HUES64 (cell line): ENCODE measurements at regions not wholly inside any gene's neighbourhood (a gene's known extent, or its start where the extent isn't known, plus 50 kb on each side); places are given as distances from the start of the nearest gene placed in this dataset.
A peak's percentile ranks its signal among the peaks of the same experiment; 100 is the strongest.

Source experiments
- H3K27ac ChIP-seq: 2 replicates; pipeline ENCODE4 v1.7.0; 2013; ENCODE audit warnings: low read depth, low read length, inconsistent platforms
- H3K27me3 ChIP-seq: 2 replicates; pipeline ENCODE4 v1.6.1; 2013; ENCODE audit warnings: mild to moderate bottlenecking, low read length; ENCODE audit not compliant: insufficient read depth
- H3K36me3 ChIP-seq: 2 replicates; pipeline ENCODE4 v1.6.1; 2013; ENCODE audit warnings: mild to moderate bottlenecking, low read length; ENCODE audit not compliant: insufficient read depth
- H3K4me1 ChIP-seq: 2 replicates; pipeline ENCODE4 v1.6.1; 2013; ENCODE audit warnings: mild to moderate bottlenecking, low read length, moderate library complexity; ENCODE audit not compliant: insufficient read depth
- H3K4me3 ChIP-seq: 2 replicates; pipeline ENCODE4 v1.5.1; 2013; ENCODE audit warnings: mild to moderate bottlenecking, low read length, moderate library complexity
- H3K9ac ChIP-seq: 2 replicates; pipeline ENCODE4 v1.6.1; 2013; ENCODE audit warnings: mild to moderate bottlenecking, low read depth, low read length
- H3K9me3 ChIP-seq: 2 replicates; pipeline ENCODE4 v1.6.1; 2013; ENCODE audit warnings: low read depth, low read length; ENCODE audit not compliant: insufficient read depth
- WGBS: fragments of 150-250, 120-280 bp; methylation state at CpG from one replicate; pipeline ENCODE4 v1.1.7; 2013; ENCODE audit warnings: missing lambda C conversion rate; 5-methylcytosine and 5-hydroxymethylcytosine counted together

DNA sequence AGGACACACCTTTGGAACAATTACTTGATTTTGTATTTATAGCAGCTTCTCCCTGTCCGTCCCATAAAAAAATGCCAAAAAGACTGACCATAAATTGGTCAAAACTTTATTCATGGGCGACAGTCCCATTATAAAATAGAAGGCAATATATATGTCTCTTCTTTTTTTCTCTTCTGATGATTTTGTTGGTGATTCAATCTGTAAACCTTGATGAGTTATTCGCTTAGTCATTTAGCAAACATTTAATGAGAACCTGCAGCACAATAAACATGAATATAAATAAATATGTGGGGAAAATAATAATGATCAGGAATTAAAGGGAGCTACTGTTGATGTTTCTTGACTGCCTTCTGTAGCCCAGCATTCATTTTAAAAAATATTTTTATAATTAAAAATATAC is 356.4 kb upstream of the ACTBL2 start:
- Histone ChIP-seq H3K27me3 (no peaks in the 10 kb centered on the region), H3K9me3 (0 out of 2 replicates have a peak, but pooled peaks cover 3% of the 10 kb centered on the region), H3K9ac (no peak overlapping the region), H3K27ac (no peak overlapping the region), H3K36me3 (no peaks in the 10 kb centered on the region), H3K4me1 (peaks cover 38% of the 10 kb centered on the region), H3K4me3 (no peak overlapping the region)
- WGBS: 92% methylated on average over 1 of the region's 3 CpGs

DNA sequence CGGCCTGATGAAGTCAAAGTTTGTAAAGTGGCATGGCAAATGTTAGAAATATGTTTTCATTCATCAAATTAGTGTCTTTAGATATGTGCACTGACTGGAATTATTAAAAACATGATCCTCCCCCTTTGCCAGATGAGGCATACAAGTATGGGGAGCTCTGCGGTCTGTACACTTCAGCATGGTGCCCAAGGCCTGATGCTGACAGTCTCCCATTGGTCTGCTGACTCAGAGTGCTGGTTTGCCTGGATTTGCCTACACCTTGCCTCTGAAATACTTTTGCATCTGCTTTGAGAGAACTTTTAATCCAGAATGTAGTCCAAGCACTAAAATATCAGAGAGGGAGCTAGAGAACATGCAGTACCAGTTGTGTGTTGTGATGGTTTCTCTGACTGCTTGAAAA is 354.3 kb upstream of the ACTBL2 start:
- Histone ChIP-seq H3K4me3 (no peak overlapping the region), H3K36me3 (no peaks in the 10 kb centered on the region), H3K9ac (no peak overlapping the region), H3K4me1 (peaks cover 28% of the 10 kb centered on the region), H3K27ac (no peak overlapping the region; the same call in 1 of the 2 replicates), H3K9me3 (0 out of 2 replicates have a peak, but pooled peaks cover 3% of the 10 kb centered on the region), H3K27me3 (no peaks in the 10 kb centered on the region)
- 93% methylated on average over 2 of the region's 2 CpGs for WGBS

GRCh38 chr5:57836331-57836730 is 353.7 kb upstream of the ACTBL2 start:
- WGBS: 96% methylated on average over 2 of the region's 2 CpGs
- Histone ChIP-seq H3K27ac (no peak overlapping the region), H3K27me3 (no peaks in the 10 kb centered on the region), H3K4me3 (no peak overlapping the region), H3K4me1 (peaks cover 23% of the 10 kb centered on the region), H3K9me3 (0 out of 2 replicates have a peak, but pooled peaks cover 3% of the 10 kb centered on the region), H3K36me3 (no peaks in the 10 kb centered on the region), H3K9ac (no peak overlapping the region)

GRCh38 chr5:57834829-57835608 is 352.4 kb upstream of the ACTBL2 start:
- H3K4me3 ChIP-seq: no peak overlapping the region
- peak overlapping the region; percentile 26; the same call in 1 of the 2 replicates for H3K9ac ChIP-seq
- WGBS: 59% methylated on average over 6 of the region's 6 CpGs
- no peaks in the 10 kb centered on the region for H3K36me3 ChIP-seq
- H3K4me1 ChIP-seq: peaks cover 17% of the 10 kb centered on the region
- H3K27ac ChIP-seq: peak overlapping the region; percentile 69
- no peaks in the 10 kb centered on the region for H3K27me3 ChIP-seq
- H3K9me3 ChIP-seq: 0 out of 2 replicates have a peak, but pooled peaks cover 3% of the 10 kb centered on the region

GRCh38 chr5:57833489-57833888 is 350.9 kb upstream of the ACTBL2 start:
- Histone ChIP-seq H3K36me3 (no peaks in the 10 kb centered on the region), H3K9me3 (0 out of 2 replicates have a peak, but pooled peaks cover 3% of the 10 kb centered on the region), H3K4me3 (no peak overlapping the region), H3K27ac (no peak overlapping the region), H3K4me1 (peaks cover 17% of the 10 kb centered on the region), H3K27me3 (no peaks in the 10 kb centered on the region), H3K9ac (no peak overlapping the region)
- WGBS: 97% methylated on average over 4 of the region's 4 CpGs

- H3K9ac ChIP-seq: no peak overlapping the region
- H3K27me3 ChIP-seq: no peaks in the 10 kb centered on the region
- 96% methylated on average over 2 of the region's 2 CpGs for whole genome bisulfite sequencing
- H3K4me1 ChIP-seq: peaks cover 17% of the 10 kb centered on the region
- 0 out of 2 replicates have a peak, but pooled peaks cover 3% of the 10 kb centered on the region for H3K9me3 ChIP-seq
- H3K4me3 ChIP-seq: no peak overlapping the region
- H3K36me3 ChIP-seq: no peaks in the 10 kb centered on the region
- no peak overlapping the region for H3K27ac ChIP-seq
Measured at GRCh38 chr5:57832875-57833274, 350.3 kb upstream of the ACTBL2 start.

GRCh38 chr5:57831932-57832331 is 349.3 kb upstream of the ACTBL2 start:
- no peak overlapping the region for H3K4me3 ChIP-seq
- H3K9me3 ChIP-seq: 0 out of 2 replicates have a peak, but pooled peaks cover 3% of the 10 kb centered on the region
- H3K27ac ChIP-seq: no peak overlapping the region
- peaks cover 17% of the 10 kb centered on the region for H3K4me1 ChIP-seq
- H3K27me3 ChIP-seq: no peaks in the 10 kb centered on the region
- no peaks in the 10 kb centered on the region for H3K36me3 ChIP-seq
- 95% methylated on average over 2 of the region's 2 CpGs for WGBS
- no peak overlapping the region for H3K9ac ChIP-seq

DNA sequence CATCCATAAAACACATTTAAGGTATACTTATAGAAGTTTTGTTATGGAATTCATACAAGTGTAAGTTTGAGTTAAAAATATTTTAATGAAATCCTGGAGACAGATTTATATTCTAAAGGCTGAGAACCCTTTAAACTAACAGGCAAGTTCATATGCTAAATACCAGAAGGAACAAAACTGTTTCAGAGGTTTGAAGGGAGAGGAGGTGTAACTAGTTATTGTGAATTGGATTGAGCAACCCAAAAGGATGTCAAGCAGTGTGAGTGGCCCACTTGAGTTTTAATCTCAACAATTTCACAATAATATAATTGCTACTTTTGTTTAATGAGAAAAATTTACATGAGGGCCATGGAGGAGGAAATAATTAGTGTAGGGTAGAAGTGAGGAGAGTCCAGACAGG is 348.5 kb upstream of the ACTBL2 start:
- Histone ChIP-seq H3K4me3 (no peak overlapping the region), H3K36me3 (no peaks in the 10 kb centered on the region), H3K4me1 (peaks cover 16% of the 10 kb centered on the region), H3K27me3 (no peaks in the 10 kb centered on the region), H3K9ac (no peak overlapping the region), H3K27ac (no peak overlapping the region), H3K9me3 (no peaks in the 10 kb centered on the region)

- no peak overlapping the region for H3K9ac ChIP-seq
- 91% methylated on average over 1 of the region's 1 CpG for WGBS
- H3K36me3 ChIP-seq: no peaks in the 10 kb centered on the region
- H3K4me1 ChIP-seq: peaks cover 5% of the 10 kb centered on the region; the same call in 1 of the 2 replicates
- H3K27ac ChIP-seq: no peak overlapping the region
- no peaks in the 10 kb centered on the region for H3K9me3 ChIP-seq
- no peak overlapping the region for H3K4me3 ChIP-seq
- H3K27me3 ChIP-seq: no peaks in the 10 kb centered on the region
Measured at GRCh38 chr5:57828221-57828620, 345.6 kb upstream of the ACTBL2 start.

DNA sequence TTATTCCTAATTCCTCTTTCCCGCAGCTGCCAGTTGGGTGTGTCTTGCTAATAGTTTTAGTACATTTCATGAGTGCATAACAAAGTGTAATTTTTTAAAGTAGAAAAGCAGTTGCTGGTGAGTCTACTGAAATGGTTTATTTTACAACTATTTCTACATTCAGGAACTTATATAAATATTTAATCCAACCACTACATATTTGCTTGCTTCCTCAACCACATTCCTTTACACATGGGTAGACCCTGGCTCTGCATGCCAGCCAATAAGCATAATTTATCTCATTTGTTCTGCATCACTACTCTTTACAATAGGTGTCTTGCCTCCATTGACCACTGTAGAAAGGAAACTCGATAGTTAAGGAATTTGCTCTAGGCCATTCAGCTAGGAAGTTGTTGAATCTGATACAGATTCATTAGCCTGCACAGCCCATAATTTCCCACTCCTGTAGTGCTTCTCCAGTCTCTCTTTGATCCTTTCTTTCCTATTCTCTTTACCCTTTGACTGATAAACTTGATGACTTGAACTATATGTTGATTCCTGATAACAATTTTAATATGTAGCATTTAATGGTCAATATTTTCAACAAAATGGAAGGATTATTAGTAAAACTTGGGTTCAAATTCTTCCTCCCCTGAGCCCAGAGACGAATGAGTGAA is 342.5 kb upstream of the ACTBL2 start:
- H3K27me3 ChIP-seq: no peaks in the 10 kb centered on the region
- no peak overlapping the region for H3K27ac ChIP-seq
- peaks cover 15% of the 10 kb centered on the region; the same call in 1 of the 2 replicates for H3K9me3 ChIP-seq
- WGBS: 93% methylated on average over 3 of the region's 3 CpGs
- no peak overlapping the region for H3K4me3 ChIP-seq
- H3K9ac ChIP-seq: no peak overlapping the region
- peaks cover 5% of the 10 kb centered on the region; the same call in 1 of the 2 replicates for H3K4me1 ChIP-seq
- H3K36me3 ChIP-seq: no peaks in the 10 kb centered on the region

GRCh38 chr5:57824623-57825022 is 342.0 kb upstream of the ACTBL2 start:
- WGBS: 93% methylated on average over 2 of the region's 2 CpGs
- Histone ChIP-seq H3K27me3 (no peaks in the 10 kb centered on the region), H3K27ac (no peak overlapping the region), H3K4me1 (peaks cover 5% of the 10 kb centered on the region; the same call in 1 of the 2 replicates), H3K9me3 (peaks cover 18% of the 10 kb centered on the region; the same call in 1 of the 2 replicates), H3K9ac (no peak overlapping the region), H3K36me3 (no peaks in the 10 kb centered on the region), H3K4me3 (no peak overlapping the region)
